ENCODE measurements at regions not wholly inside any gene's neighbourhood (a gene's known extent, or its start where the extent isn't known, plus 50 kb on each side); places are given as distances from the start of the nearest gene placed in this dataset.

- no peak for TF ChIP-seq MAX (IDR thresholded peaks at IDR 0.05)
- TF ChIP-seq USF1 (IDR thresholded peaks at IDR 0.05), result no peak
- no peak for TF ChIP-seq TCF12 (IDR thresholded peaks at IDR 0.05; ENCODE audit: low read depth)
- no peak for TF ChIP-seq NFIC (IDR thresholded peaks at IDR 0.05)
- TF ChIP-seq REST (IDR thresholded peaks at IDR 0.05; ENCODE audit: low read depth), result no peak
- no peak for TF ChIP-seq TAF1 (IDR thresholded peaks at IDR 0.05; ENCODE audit: low read depth)
- no peak for TF ChIP-seq EP300 (IDR thresholded peaks at IDR 0.05; ENCODE audit: borderline replicate concordance)
These were observed 467.0 kb upstream of the CTSO start for GRCh38 chr4:156420623-156421022.

- TF ChIP-seq FOXM1 (IDR thresholded peaks at IDR 0.05; ENCODE audit: borderline replicate concordance, low read depth) (no peak), ZBTB7A (IDR thresholded peaks at IDR 0.05; ENCODE audit: low read depth) (no peak), YY1 (IDR thresholded peaks at IDR 0.05; ENCODE audit: low read depth) (no peak), USF1 (IDR thresholded peaks at IDR 0.05) (no peak), CREB1 (IDR thresholded peaks at IDR 0.05; ENCODE audit: low read depth) (no peak), EP300 (IDR thresholded peaks at IDR 0.05; ENCODE audit: borderline replicate concordance) (no peak), RAD21 (IDR thresholded peaks at IDR 0.05; ENCODE audit: low read depth) (no peak), REST (IDR thresholded peaks at IDR 0.05; ENCODE audit: low read depth) (no peak), TAF1 (IDR thresholded peaks at IDR 0.05; ENCODE audit: low read depth) (no peak), NFIC (IDR thresholded peaks at IDR 0.05) (no peak)
These were observed 465.5 kb upstream of the CTSO start for GRCh38 chr4:156419080-156419685.

- TF ChIP-seq ZBTB7A (IDR thresholded peaks at IDR 0.05; ENCODE audit: low read depth) (no peak), TCF12 (IDR thresholded peaks at IDR 0.05; ENCODE audit: low read depth) (no peak), YY1 (IDR thresholded peaks at IDR 0.05; ENCODE audit: low read depth) (no peak), CREB1 (IDR thresholded peaks at IDR 0.05; ENCODE audit: low read depth) (no peak), EP300 (IDR thresholded peaks at IDR 0.05; ENCODE audit: borderline replicate concordance) (no peak), EGR1 (IDR thresholded peaks at IDR 0.05) (no peak), USF1 (IDR thresholded peaks at IDR 0.05) (no peak), CEBPB (IDR thresholded peaks at IDR 0.05) (no peak), FOXM1 (IDR thresholded peaks at IDR 0.05; ENCODE audit: borderline replicate concordance, low read depth) (no peak), MAX (IDR thresholded peaks at IDR 0.05) (no peak), RAD21 (IDR thresholded peaks at IDR 0.05; ENCODE audit: low read depth) (no peak), NFIC (IDR thresholded peaks at IDR 0.05) (no peak), TAF1 (IDR thresholded peaks at IDR 0.05; ENCODE audit: low read depth) (no peak)
These were observed 460.7 kb upstream of the CTSO start for GRCh38 chr4:156414406-156414805.

- TF ChIP-seq MAX (IDR thresholded peaks at IDR 0.05), result no peak
- TF ChIP-seq USF1 (IDR thresholded peaks at IDR 0.05), result no peak
- TF ChIP-seq CEBPB (IDR thresholded peaks at IDR 0.05), result no peak
- TF ChIP-seq EGR1 (IDR thresholded peaks at IDR 0.05), result no peak
- no peak for TF ChIP-seq FOXM1 (IDR thresholded peaks at IDR 0.05; ENCODE audit: borderline replicate concordance, low read depth)
- no peak for TF ChIP-seq RAD21 (IDR thresholded peaks at IDR 0.05; ENCODE audit: low read depth)
- no peak for TF ChIP-seq TEAD4 (IDR thresholded peaks at IDR 0.05)
- TF ChIP-seq ZBTB7A (IDR thresholded peaks at IDR 0.05; ENCODE audit: low read depth), result no peak
- TF ChIP-seq YY1 (IDR thresholded peaks at IDR 0.05; ENCODE audit: low read depth), result no peak
- no peak for TF ChIP-seq REST (IDR thresholded peaks at IDR 0.05; ENCODE audit: low read depth)
- TF ChIP-seq TAF1 (IDR thresholded peaks at IDR 0.05; ENCODE audit: low read depth), result no peak
- TF ChIP-seq TCF12 (IDR thresholded peaks at IDR 0.05; ENCODE audit: low read depth), result no peak
- no peak for TF ChIP-seq NFIC (IDR thresholded peaks at IDR 0.05)
- TF ChIP-seq EP300 (IDR thresholded peaks at IDR 0.05; ENCODE audit: borderline replicate concordance), result no peak
- no peak for TF ChIP-seq CREB1 (IDR thresholded peaks at IDR 0.05; ENCODE audit: low read depth)
These were observed 459.8 kb upstream of the CTSO start for GRCh38 chr4:156413239-156414135.

All from Ishikawa (cell line).